Heart left ventricle (tissue), 13 donors: ENCODE measurements at regions not wholly inside any gene's neighbourhood (a gene's known extent, or its start where the extent isn't known, plus 50 kb on each side); places are given as distances from the start of the nearest gene placed in this dataset.

Experiments
- POLR2A ChIP-seq, 2 donors: fragments of 450-650 bp; IDR thresholded peaks; one replicate each; pipeline ENCODE4 v1.6.1; 2017; ENCODE audit warnings: antibody characterized with exemption in 2 of 2, mild to moderate bottlenecking in 2 of 2, moderate library complexity in 2 of 2
- TF ChIP-seq, protein P1 (sequence below), 12 donors: fragments of 200-600 bp; sonication (generic) in 4 of 12; IDR thresholded peaks; one replicate each; pipeline versions ENCODE4 v1.5.0 to v1.8.0; 2018 to 2022; ENCODE audit warnings: antibody characterized with exemption in 12 of 12, mild to moderate bottlenecking in 5 of 12
- donor health status: ischemic (EF 13 %, LVEDD 7.1; RV severe dilation, severe dysfunction).
- donor health status: DM: no; HTN: yes; CAD: no.
- donor health status: DM: no; HTN: no; CAD: no.
- donor health status: ischemic (EF 25% LVEDD 6.9; RV normal size, moderate dysfunction).
- donor health status: ischemic (EF 25% LVEDD 5.7; RV mildly dilated, moderate dysfunction).
- donor health status: ischemic (EF 35%, LVEDD 5.7; RV mildly dilated, moderate dysfunction).
- donor health status: nonischemic (EF 11% LVEDD 7.7; RV severe dilation, severe dysfunction).
- donor health status: DM: yes; HTN: yes; CAD: no.
- donor health status: PGD.
- donor health status: ischemic (EF 29% LVEDD 5.4; RV normal size, mild dysfunction).
- donor health status: nonischemic (EF 23%, LVEDD 6.1; RV moderate dilation, normal function).

GRCh38 chr13:38167164-38167822 lies 182.4 kb upstream of the UFM1 start:
- TF ChIP-seq, protein P1, sequence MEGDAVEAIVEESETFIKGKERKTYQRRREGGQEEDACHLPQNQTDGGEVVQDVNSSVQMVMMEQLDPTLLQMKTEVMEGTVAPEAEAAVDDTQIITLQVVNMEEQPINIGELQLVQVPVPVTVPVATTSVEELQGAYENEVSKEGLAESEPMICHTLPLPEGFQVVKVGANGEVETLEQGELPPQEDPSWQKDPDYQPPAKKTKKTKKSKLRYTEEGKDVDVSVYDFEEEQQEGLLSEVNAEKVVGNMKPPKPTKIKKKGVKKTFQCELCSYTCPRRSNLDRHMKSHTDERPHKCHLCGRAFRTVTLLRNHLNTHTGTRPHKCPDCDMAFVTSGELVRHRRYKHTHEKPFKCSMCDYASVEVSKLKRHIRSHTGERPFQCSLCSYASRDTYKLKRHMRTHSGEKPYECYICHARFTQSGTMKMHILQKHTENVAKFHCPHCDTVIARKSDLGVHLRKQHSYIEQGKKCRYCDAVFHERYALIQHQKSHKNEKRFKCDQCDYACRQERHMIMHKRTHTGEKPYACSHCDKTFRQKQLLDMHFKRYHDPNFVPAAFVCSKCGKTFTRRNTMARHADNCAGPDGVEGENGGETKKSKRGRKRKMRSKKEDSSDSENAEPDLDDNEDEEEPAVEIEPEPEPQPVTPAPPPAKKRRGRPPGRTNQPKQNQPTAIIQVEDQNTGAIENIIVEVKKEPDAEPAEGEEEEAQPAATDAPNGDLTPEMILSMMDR (IDR thresholded peaks at IDR 0.05), result no peak
- TF ChIP-seq POLR2A (IDR thresholded peaks at IDR 0.05), result no peak
